ENCODE measurements at regions not wholly inside any gene's neighbourhood (a gene's known extent, or its start where the extent isn't known, plus 50 kb on each side); places are given as distances from the start of the nearest gene placed in this dataset.

- no peaks in the 10 kb centered on the region for H3K9me3 ChIP-seq (ENCODE audit: control insufficient read depth, low read length)
- 86 to 100% methylated on average over 1 of the region's 1 CpG for WGBS, 2 experiments
- H3K36me3 ChIP-seq (ENCODE audit: control insufficient read depth, insufficient read depth, low read length), result no peaks in the 10 kb centered on the region
- no peaks in the 10 kb centered on the region for H3K27me3 ChIP-seq (ENCODE audit: control insufficient read depth, insufficient read depth, low read length, poor library complexity, severe bottlenecking)
- H3K27ac ChIP-seq (ENCODE audit: insufficient read depth, low read depth, low read length, poor library complexity, severe bottlenecking), result no peak overlapping the region
- no peak overlapping the region for H3K4me3 ChIP-seq (ENCODE audit: insufficient read depth, low read depth, low read length)
- H3K4me1 ChIP-seq (ENCODE audit: control insufficient read depth, insufficient read depth, low read length), result no peaks in the 10 kb centered on the region
Observed at GRCh38 chr16:79714440-79714839, 113.9 kb upstream of the MAF start.

- Histone ChIP-seq H3K9me3 (ENCODE audit: control insufficient read depth, low read length) (no peaks in the 10 kb centered on the region), H3K4me3 (ENCODE audit: insufficient read depth, low read depth, low read length) (no peak overlapping the region), H3K36me3 (ENCODE audit: control insufficient read depth, insufficient read depth, low read length) (no peaks in the 10 kb centered on the region), H3K27ac (ENCODE audit: insufficient read depth, low read depth, low read length, poor library complexity, severe bottlenecking) (no peak overlapping the region), H3K4me1 (ENCODE audit: control insufficient read depth, insufficient read depth, low read length) (no peaks in the 10 kb centered on the region), H3K27me3 (ENCODE audit: control insufficient read depth, insufficient read depth, low read length, poor library complexity, severe bottlenecking) (no peaks in the 10 kb centered on the region)
- WGBS, 2 experiments, result 93% methylated on average over 5 to 6 of the region's 6 CpGs
Observed at GRCh38 chr16:79713609-79714309, 113.2 kb upstream of the MAF start.

DNA sequence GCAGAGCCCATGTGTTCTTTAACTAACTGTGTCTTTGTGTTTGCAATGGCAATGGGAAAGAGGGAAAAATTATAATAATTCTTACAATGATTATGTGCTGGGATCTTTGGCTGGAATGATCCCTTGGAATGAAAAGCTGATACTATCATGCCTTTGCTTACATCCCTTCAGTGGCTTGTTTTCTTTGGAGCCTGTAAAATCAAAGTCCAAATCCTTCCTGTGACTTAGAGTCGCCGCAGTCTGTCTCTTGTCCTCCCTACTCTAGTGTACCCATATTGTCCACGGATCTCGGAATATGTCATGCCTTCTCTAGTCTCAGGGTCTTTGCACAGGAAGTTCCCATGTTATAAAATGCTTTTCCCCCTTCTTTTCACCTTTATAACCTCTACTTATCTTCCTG, 111.7 kb upstream of the MAF start:
- Histone ChIP-seq H3K36me3 (ENCODE audit: control insufficient read depth, insufficient read depth, low read length) (no peaks in the 10 kb centered on the region), H3K27ac (ENCODE audit: insufficient read depth, low read depth, low read length, poor library complexity, severe bottlenecking) (no peak overlapping the region), H3K27me3 (ENCODE audit: control insufficient read depth, insufficient read depth, low read length, poor library complexity, severe bottlenecking) (no peaks in the 10 kb centered on the region), H3K4me3 (ENCODE audit: insufficient read depth, low read depth, low read length) (no peak overlapping the region), H3K9me3 (ENCODE audit: control insufficient read depth, low read length) (no peaks in the 10 kb centered on the region), H3K4me1 (ENCODE audit: control insufficient read depth, insufficient read depth, low read length) (no peaks in the 10 kb centered on the region)
- WGBS, 2 experiments, result 96 to 97% methylated on average over 4 of the region's 4 CpGs

DNA sequence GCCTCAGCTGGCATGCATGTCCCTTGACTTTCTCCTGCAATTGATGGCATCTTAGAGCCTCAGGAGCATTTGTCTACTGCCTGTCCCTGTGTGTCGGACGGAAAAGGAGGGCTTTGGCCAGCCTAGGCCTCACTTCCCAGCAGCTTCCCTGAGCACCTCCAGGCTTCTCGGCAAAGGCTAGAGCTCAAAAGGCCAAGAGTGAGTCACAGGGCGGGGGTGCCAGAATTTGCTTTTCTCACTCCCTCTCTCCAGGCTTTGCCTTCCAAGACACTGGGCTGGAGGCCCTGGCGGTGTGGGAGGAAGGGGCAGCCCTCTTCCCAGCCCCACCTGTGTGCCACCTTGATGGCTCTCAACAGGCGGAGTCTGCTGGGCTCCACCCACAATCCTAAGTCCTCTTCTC, 107.3 kb upstream of the MAF start:
- H3K4me1 ChIP-seq (ENCODE audit: control insufficient read depth, insufficient read depth, low read length), result no peaks in the 10 kb centered on the region
- no peaks in the 10 kb centered on the region for H3K36me3 ChIP-seq (ENCODE audit: control insufficient read depth, insufficient read depth, low read length)
- no peak overlapping the region for H3K4me3 ChIP-seq (ENCODE audit: insufficient read depth, low read depth, low read length)
- H3K27me3 ChIP-seq (ENCODE audit: control insufficient read depth, insufficient read depth, low read length, poor library complexity, severe bottlenecking), result no peaks in the 10 kb centered on the region
- H3K27ac ChIP-seq (ENCODE audit: insufficient read depth, low read depth, low read length, poor library complexity, severe bottlenecking), result no peak overlapping the region
- H3K9me3 ChIP-seq (ENCODE audit: control insufficient read depth, low read length), result no peaks in the 10 kb centered on the region
- WGBS, 2 experiments, result 90 to 92% methylated on average over 6 of the region's 6 CpGs

DNA sequence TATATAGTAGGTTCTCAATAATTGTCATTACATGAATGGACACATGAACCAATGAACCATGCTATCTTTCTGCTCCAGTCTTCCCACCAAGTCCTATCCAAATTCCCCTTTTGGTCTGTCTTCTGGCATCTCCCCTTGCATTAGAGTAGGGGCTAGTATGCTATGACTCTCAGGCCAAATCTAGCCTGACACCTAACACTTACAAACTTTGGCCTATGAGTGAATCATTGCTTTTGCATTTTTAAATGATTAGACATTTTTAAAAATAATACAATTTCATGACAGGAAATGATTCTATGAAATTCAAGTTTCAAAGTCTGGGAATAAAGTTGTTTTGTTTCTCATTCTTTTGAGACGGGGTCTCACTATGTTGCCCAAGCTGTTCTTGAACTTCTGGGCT, 102.5 kb upstream of the MAF start:
- Histone ChIP-seq H3K27me3 (ENCODE audit: control insufficient read depth, insufficient read depth, low read length, poor library complexity, severe bottlenecking) (no peaks in the 10 kb centered on the region), H3K4me1 (ENCODE audit: control insufficient read depth, insufficient read depth, low read length) (no peaks in the 10 kb centered on the region), H3K4me3 (ENCODE audit: insufficient read depth, low read depth, low read length) (no peak overlapping the region), H3K36me3 (ENCODE audit: control insufficient read depth, insufficient read depth, low read length) (no peaks in the 10 kb centered on the region), H3K9me3 (ENCODE audit: control insufficient read depth, low read length) (no peaks in the 10 kb centered on the region), H3K27ac (ENCODE audit: insufficient read depth, low read depth, low read length, poor library complexity, severe bottlenecking) (no peak overlapping the region)
- WGBS, 2 experiments, result 100% methylated on average over 1 of the region's 1 CpG

- Histone ChIP-seq H3K27ac (ENCODE audit: insufficient read depth, low read depth, low read length, poor library complexity, severe bottlenecking) (no peak overlapping the region), H3K4me3 (ENCODE audit: insufficient read depth, low read depth, low read length) (no peak overlapping the region)
- WGBS, 2 experiments, result 92 to 98% methylated on average over 5 of the region's 5 CpGs
Observed at GRCh38 chr16:79698341-79698753, 97.8 kb upstream of the MAF start.

GRCh38 chr16:79697562-79698112, 97.1 kb upstream of the MAF start:
- Histone ChIP-seq H3K36me3 (ENCODE audit: control insufficient read depth, insufficient read depth, low read length) (no peaks in the 10 kb centered on the region), H3K27ac (ENCODE audit: insufficient read depth, low read depth, low read length, poor library complexity, severe bottlenecking) (no peak overlapping the region), H3K27me3 (ENCODE audit: control insufficient read depth, insufficient read depth, low read length, poor library complexity, severe bottlenecking) (no peaks in the 10 kb centered on the region), H3K4me3 (ENCODE audit: insufficient read depth, low read depth, low read length) (no peak overlapping the region), H3K4me1 (ENCODE audit: control insufficient read depth, insufficient read depth, low read length) (no peaks in the 10 kb centered on the region), H3K9me3 (ENCODE audit: control insufficient read depth, low read length) (no peaks in the 10 kb centered on the region)

More at GRCh38 chr16:79698341-79698753, 97.8 kb upstream of the MAF start:
- Histone ChIP-seq H3K27me3 (ENCODE audit: control insufficient read depth, insufficient read depth, low read length, poor library complexity, severe bottlenecking) (no peaks in the 10 kb centered on the region), H3K4me1 (ENCODE audit: control insufficient read depth, insufficient read depth, low read length) (no peaks in the 10 kb centered on the region), H3K9me3 (ENCODE audit: control insufficient read depth, low read length) (no peaks in the 10 kb centered on the region), H3K36me3 (ENCODE audit: control insufficient read depth, insufficient read depth, low read length) (no peaks in the 10 kb centered on the region)

GRCh38 chr16:79691007-79691406, 90.5 kb upstream of the MAF start:
- H3K4me1 ChIP-seq (ENCODE audit: control insufficient read depth, insufficient read depth, low read length), result no peaks in the 10 kb centered on the region
- no peak overlapping the region for H3K4me3 ChIP-seq (ENCODE audit: insufficient read depth, low read depth, low read length)
- 88 to 92% methylated on average over 5 of the region's 5 CpGs for WGBS, 2 experiments
- H3K9me3 ChIP-seq (ENCODE audit: control insufficient read depth, low read length), result no peaks in the 10 kb centered on the region
- no peaks in the 10 kb centered on the region for H3K36me3 ChIP-seq (ENCODE audit: control insufficient read depth, insufficient read depth, low read length)
- H3K27me3 ChIP-seq (ENCODE audit: control insufficient read depth, insufficient read depth, low read length, poor library complexity, severe bottlenecking), result no peaks in the 10 kb centered on the region
- no peak overlapping the region for H3K27ac ChIP-seq (ENCODE audit: insufficient read depth, low read depth, low read length, poor library complexity, severe bottlenecking)

DNA sequence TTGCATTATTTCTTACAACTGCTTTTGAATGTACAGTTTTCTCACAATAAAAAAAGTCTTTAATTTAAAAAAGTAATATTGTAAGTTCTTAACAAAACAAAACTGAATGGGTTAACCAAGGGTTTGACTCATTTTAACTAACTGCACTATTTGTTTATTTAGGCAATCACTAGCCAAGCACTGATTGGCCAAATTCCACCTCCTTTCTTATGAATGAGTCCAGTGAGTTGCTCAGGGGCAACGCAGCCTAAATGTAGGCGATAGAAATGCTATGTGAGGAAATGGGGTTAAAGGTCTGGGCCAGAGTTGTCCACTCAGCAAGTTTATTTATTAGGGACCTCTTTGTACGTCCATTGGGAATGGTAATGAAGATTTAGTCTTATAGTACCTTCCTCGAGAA, 89.6 kb upstream of the MAF start:
- WGBS, 2 experiments, result 94 to 99% methylated on average over 4 of the region's 4 CpGs
- Histone ChIP-seq H3K27me3 (ENCODE audit: control insufficient read depth, insufficient read depth, low read length, poor library complexity, severe bottlenecking) (no peaks in the 10 kb centered on the region), H3K4me3 (ENCODE audit: insufficient read depth, low read depth, low read length) (no peak overlapping the region), H3K9me3 (ENCODE audit: control insufficient read depth, low read length) (no peaks in the 10 kb centered on the region), H3K4me1 (ENCODE audit: control insufficient read depth, insufficient read depth, low read length) (no peaks in the 10 kb centered on the region), H3K27ac (ENCODE audit: insufficient read depth, low read depth, low read length, poor library complexity, severe bottlenecking) (no peak overlapping the region), H3K36me3 (ENCODE audit: control insufficient read depth, insufficient read depth, low read length) (no peaks in the 10 kb centered on the region)

DNA sequence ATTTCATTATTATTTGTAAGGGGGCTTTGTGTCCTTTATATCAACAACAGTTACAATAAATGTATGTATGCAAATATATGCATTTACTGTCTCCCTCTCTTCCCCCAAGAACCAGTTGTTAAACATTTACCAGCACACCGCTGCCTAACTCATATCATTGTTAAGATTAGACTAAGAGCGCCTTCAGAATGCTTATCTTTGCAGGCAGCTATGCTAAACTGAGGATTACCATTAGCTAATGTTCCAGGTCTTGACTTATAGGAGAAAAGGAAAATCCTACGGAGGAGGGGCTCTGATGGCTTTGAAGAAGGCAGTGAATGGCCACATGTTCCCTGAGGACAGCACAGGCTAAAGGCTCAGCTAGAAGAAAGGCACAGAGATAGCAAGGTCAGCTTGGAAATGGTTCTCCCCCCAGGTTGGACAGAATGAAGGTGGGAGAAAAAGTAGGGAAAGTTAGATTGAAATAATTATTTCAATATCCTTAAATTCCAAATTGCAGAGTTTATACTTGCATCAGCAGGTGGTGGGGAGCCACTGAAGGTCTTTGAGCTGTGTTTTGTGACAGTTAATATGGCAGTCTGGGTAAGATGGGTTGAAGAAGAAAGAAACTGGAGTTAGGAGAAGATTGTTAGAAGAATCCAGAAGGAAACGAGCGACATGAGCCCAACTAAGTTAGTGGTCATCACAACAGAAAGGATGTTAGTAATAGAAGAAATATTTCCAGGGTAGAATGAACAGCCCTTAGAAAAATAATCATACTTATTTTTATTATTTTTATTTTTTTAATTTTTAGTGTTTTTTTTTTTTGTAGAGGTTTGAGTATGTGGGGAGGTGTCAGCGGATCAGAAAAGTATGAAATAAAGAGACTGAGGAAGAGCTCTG, 87.0 kb upstream of the MAF start:
- no peaks in the 10 kb centered on the region for H3K4me1 ChIP-seq (ENCODE audit: control insufficient read depth, insufficient read depth, low read length)
- no peaks in the 10 kb centered on the region for H3K36me3 ChIP-seq (ENCODE audit: control insufficient read depth, insufficient read depth, low read length)
- no peaks in the 10 kb centered on the region for H3K9me3 ChIP-seq (ENCODE audit: control insufficient read depth, low read length)
- H3K4me3 ChIP-seq (ENCODE audit: insufficient read depth, low read depth, low read length), result no peak overlapping the region
- 94 to 95% methylated on average over 5 to 6 of the region's 6 CpGs for WGBS, 2 experiments
- H3K27me3 ChIP-seq (ENCODE audit: control insufficient read depth, insufficient read depth, low read length, poor library complexity, severe bottlenecking), result no peaks in the 10 kb centered on the region
- no peak overlapping the region for H3K27ac ChIP-seq (ENCODE audit: insufficient read depth, low read depth, low read length, poor library complexity, severe bottlenecking)
